PC-3 (cell line): ENCODE measurements at regions not wholly inside any gene's neighbourhood (a gene's known extent, or its start where the extent isn't known, plus 50 kb on each side); places are given as distances from the start of the nearest gene placed in this dataset.

Experiments used
- ATAC-seq: fragments of 200-7000 bp; cut with Tn5 transposase; 2 replicates; pipeline ENCODE4 v1.9.1; 2020; ENCODE audit warnings: mild to moderate bottlenecking, moderate library complexity
- BruUV-seq: library from RNA; stranded (reverse); fragments of 400-500 nt; replicated peaks from 2 replicates; lab custom pipeline; 2021; lab: Mats Ljungman, UMichigan
- CTCF ChIA-PET: fragments of 300-600 bp; sonication (Branson Sonifier 250); formaldehyde crosslinking; loops from one replicate; lab custom pipeline; 2022; ENCODE audit warnings: antibody characterized with exemption; lab: Charles Lee
- POLR2A ChIA-PET: fragments of 300-600 bp; sonication (Branson Sonifier 250); formaldehyde crosslinking; loops from one replicate; lab custom pipeline; 2022; ENCODE audit warnings: antibody characterized with exemption; ENCODE audit not compliant: unreplicated experiment; lab: Charles Lee
- DNase-seq: peaks from one replicate; pipeline ENCODE4 v3.0.0-alpha.2; 2015
- H2AFZ ChIP-seq: fragments of 300-600 bp; sonication (generic); 2 replicates; pipeline ENCODE4 v1.6.0; 2016; ENCODE audit warnings: antibody characterized with exemption, low read length
- H3F3A ChIP-seq: fragments of 300-600 bp; sonication (generic); one replicate; pipeline ENCODE4 v1.6.0; 2017; ENCODE audit warnings: antibody characterized with exemption, low read length, control low read depth, mild to moderate bottlenecking; ENCODE audit not compliant: unreplicated experiment
- H3K27ac ChIP-seq: fragments of 300-600 bp; sonication (generic); 2 replicates; pipeline ENCODE4 v1.5.1; 2016; ENCODE audit warnings: mild to moderate bottlenecking, low read length
- H3K27me3 ChIP-seq: fragments of 300-600 bp; sonication (generic); 2 replicates; pipeline ENCODE4 v1.6.1; 2016; ENCODE audit warnings: low read length, mixed read lengths
- H3K36me3 ChIP-seq: fragments of 300-600 bp; sonication (generic); 2 replicates; pipeline ENCODE4 v1.6.1; 2016; ENCODE audit warnings: low read depth, mixed run types, low read length, mixed read lengths
- H3K4me1 ChIP-seq: fragments of 300-600 bp; sonication (generic); 2 replicates; pipeline ENCODE4 v1.5.1; 2016; ENCODE audit warnings: low read length; ENCODE audit not compliant: insufficient read depth
- H3K4me2 ChIP-seq: fragments of 300-600 bp; sonication (generic); 2 replicates; pipeline ENCODE4 v1.6.0; 2016; ENCODE audit warnings: low read length
- H3K4me3 ChIP-seq: fragments of 300-600 bp; sonication (generic); 2 replicates; pipeline ENCODE4 v1.5.1; 2016; ENCODE audit warnings: mild to moderate bottlenecking, low read length, mixed read lengths
- H3K79me2 ChIP-seq: fragments of 300-600 bp; sonication (generic); 2 replicates; pipeline ENCODE4 v1.6.1; 2017; ENCODE audit warnings: low read length, mixed read lengths
- H3K9ac ChIP-seq: fragments of 300-600 bp; sonication (generic); 2 replicates; pipeline ENCODE4 v1.6.0; 2016; ENCODE audit warnings: mild to moderate bottlenecking, low read length
- H3K9me2 ChIP-seq: fragments of 300-600 bp; sonication (generic); replicated peaks from 2 replicates; pipeline ENCODE4 v1.6.1; 2016; ENCODE audit warnings: mixed run types, low read length, mixed read lengths
- H3K9me3 ChIP-seq: fragments of 300-600 bp; sonication (generic); 2 replicates; pipeline ENCODE4 v1.6.1; 2016; ENCODE audit warnings: low read length, mixed read lengths
- H4K20me1 ChIP-seq: fragments of 300-600 bp; sonication (generic); 2 replicates; pipeline ENCODE4 v1.6.1; 2016; ENCODE audit warnings: low read length, mixed read lengths
- CTCF ChIP-seq: fragments of 300-600 bp; sonication (generic); conservative IDR thresholded peaks from 2 replicates; pipeline ENCODE4 v1.5.1; 2017; ENCODE audit warnings: antibody characterized with exemption, low read depth, mild to moderate bottlenecking, low read length
- EZH2 ChIP-seq: fragments of 300-600 bp; sonication (generic); IDR thresholded peaks from one replicate; pipeline ENCODE4 v1.6.1; 2017; ENCODE audit warnings: antibody characterized with exemption, mild to moderate bottlenecking, low read length; ENCODE audit not compliant: unreplicated experiment
- EZH2phosphoT487 ChIP-seq: fragments of 300-600 bp; sonication (generic); IDR thresholded peaks from 2 replicates; pipeline ENCODE4 v1.6.1; 2018; ENCODE audit warnings: mild to moderate bottlenecking, antibody characterized with exemption, low read length, borderline replicate concordance
- intact Hi-C: fragments of 100-400 bp; cut with micrococcal nuclease; formaldehyde crosslinking; loops from 2 replicates; pipeline ENCODE4 v1.9.0; 2023

GRCh38 chr5:93069276-93069675 is 511.7 kb downstream of the NR2F1-AS1 start:
- Histone ChIP-seq H3K4me2 (no peak overlapping the region), H3K9me2 (no peaks in the 10 kb centered on the region), H3K4me3 (no peak overlapping the region), H3K27me3 (no peaks in the 10 kb centered on the region), H3K4me1 (peaks cover 34% of the 10 kb centered on the region), H3K79me2 (no peaks in the 10 kb centered on the region), H3K9me3 (no peaks in the 10 kb centered on the region), H3K36me3 (no peaks in the 10 kb centered on the region), H3K27ac (no peak overlapping the region), H2AFZ (no peak overlapping the region), H3K9ac (no peak overlapping the region), H4K20me1 (no peaks in the 10 kb centered on the region), H3F3A (peaks cover 4% of the 10 kb centered on the region)
- BruUV-seq = no TSS peak
- intact Hi-C loops = no loop called here
- ATAC-seq = no peak
- CTCF ChIA-PET = no interaction called here
- POLR2A ChIA-PET = interaction anchor here (0.5 kb wide), 1 partner anchor 516 kb away, joined by 6 read pairs; no protein-coding TSS in a partner anchor
- TF ChIP-seq EZH2 (no peak), CTCF (no peak), EZH2phosphoT487 (no peak)
- no peak for DNase-seq

DNA sequence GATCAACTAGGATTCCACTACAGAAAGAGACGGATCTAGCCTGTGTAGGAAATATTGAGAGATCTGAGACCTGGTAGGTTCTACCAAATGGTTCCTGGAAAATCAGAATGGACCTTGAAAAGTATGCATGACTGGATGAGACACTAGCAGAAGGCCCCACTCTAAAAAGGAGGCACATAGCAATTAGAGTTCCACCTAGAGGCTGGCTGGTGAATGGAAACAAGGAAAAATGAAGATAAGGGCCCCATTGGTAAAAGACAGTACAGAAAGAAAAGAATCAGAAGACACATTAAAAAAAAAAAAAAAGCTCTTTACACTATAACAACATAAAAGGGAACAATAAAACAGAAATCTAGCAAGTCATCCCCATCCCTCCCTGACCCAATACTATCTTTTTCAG is 518.5 kb downstream of the NR2F1-AS1 start:
- Histone ChIP-seq H3F3A (no peaks in the 10 kb centered on the region), H3K79me2 (no peaks in the 10 kb centered on the region), H3K9ac (no peak overlapping the region), H3K4me2 (no peak overlapping the region), H3K4me3 (no peak overlapping the region), H4K20me1 (no peaks in the 10 kb centered on the region), H3K27ac (no peak overlapping the region), H3K9me2 (no peaks in the 10 kb centered on the region), H2AFZ (no peak overlapping the region), H3K4me1 (peaks cover 18% of the 10 kb centered on the region), H3K36me3 (no peaks in the 10 kb centered on the region), H3K27me3 (no peaks in the 10 kb centered on the region), H3K9me3 (no peaks in the 10 kb centered on the region)
- ChIA-PET CTCF (no interaction called here), POLR2A (no interaction called here)
- BruUV-seq = no TSS peak
- ATAC-seq (no peak), DNase-seq (peak; percentile 48)
- no peak for TF ChIP-seq EZH2phosphoT487
- TF ChIP-seq CTCF = peak; percentile 61
- no peak for TF ChIP-seq EZH2
- intact Hi-C loops = no loop called here

DNA sequence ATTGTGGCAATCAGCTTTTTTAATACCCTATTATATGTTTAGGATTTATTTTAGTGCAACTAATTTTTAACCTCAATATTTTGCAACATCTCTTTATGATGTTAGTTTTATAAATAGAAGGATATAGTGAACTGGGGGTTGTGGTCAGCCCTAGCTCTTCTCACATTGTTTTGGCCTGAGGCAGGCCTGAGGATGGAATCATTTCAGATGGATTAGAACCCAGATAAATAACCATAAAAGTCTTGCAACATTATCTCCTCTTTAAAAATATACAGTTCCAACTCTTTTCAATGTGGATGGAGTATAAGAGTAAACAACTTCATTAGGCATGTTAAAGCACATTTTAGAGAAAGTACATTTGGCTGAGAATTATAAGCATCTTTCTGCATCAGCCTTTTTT is 522.7 kb downstream of the NR2F1-AS1 start:
- Histone ChIP-seq H3K36me3 (no peaks in the 10 kb centered on the region), H3K4me2 (peak overlapping the region; percentile 12; the same call in 1 of the 2 replicates), H3K27ac (peak overlapping the region; percentile 45), H2AFZ (no peak overlapping the region), H4K20me1 (no peaks in the 10 kb centered on the region), H3K9ac (no peak overlapping the region), H3K9me3 (no peaks in the 10 kb centered on the region), H3K4me1 (peaks cover 45% of the 10 kb centered on the region), H3K9me2 (no peaks in the 10 kb centered on the region), H3K79me2 (no peaks in the 10 kb centered on the region), H3K4me3 (no peak overlapping the region), H3K27me3 (no peaks in the 10 kb centered on the region), H3F3A (no peaks in the 10 kb centered on the region)
- TF ChIP-seq EZH2 = no peak
- no peak for TF ChIP-seq EZH2phosphoT487
- TF ChIP-seq CTCF = no peak
- CTCF ChIA-PET = no interaction called here
- ATAC-seq (peak; percentile 70), DNase-seq (peak; percentile 81)
- POLR2A ChIA-PET = interaction anchor here (0.6 kb wide), 1 partner anchor 93 kb away, joined by 4 read pairs; no protein-coding TSS in a partner anchor
- intact Hi-C loops = loop anchor here (5.0 kb wide), 2 partner anchors 111 to 134 kb away; no protein-coding TSS in a partner anchor
- no TSS peak for BruUV-seq
